Neural cell (in vitro differentiated cells): ENCODE measurements at regions not wholly inside any gene's neighbourhood (a gene's known extent, or its start where the extent isn't known, plus 50 kb on each side); places are given as distances from the start of the nearest gene placed in this dataset.

ENCODE experiments used
- H2AFZ ChIP-seq: fragments of 200-600, 300-800 bp; sonication (generic), shearing (Covaris generic); 2 replicates; pipeline ENCODE4 v1.6.0; 2014; ENCODE audit warnings: low read depth, mild to moderate bottlenecking, antibody characterized with exemption, low read length, moderate library complexity
- H3F3A ChIP-seq: fragments of 200-600 bp; shearing (Covaris generic); 2 replicates; pipeline ENCODE4 v1.6.1; 2016; ENCODE audit warnings: mild to moderate bottlenecking, moderate library complexity, mixed read lengths, antibody characterized with exemption, low read length; ENCODE audit not compliant: insufficient read depth, poor library complexity, severe bottlenecking
- H3K27ac ChIP-seq: fragments of 200-600, 300-800 bp; sonication (generic), shearing (Covaris generic); 2 replicates; pipeline ENCODE4 v1.5.1; 2014; ENCODE audit warnings: mild to moderate bottlenecking, low read length, moderate library complexity
- H3K27me3 ChIP-seq: fragments of 300-800, 200-600 bp; sonication (generic), shearing (Covaris generic); 2 replicates; pipeline ENCODE4 v1.6.0; 2014; ENCODE audit warnings: mild to moderate bottlenecking, low read depth, low read length, moderate library complexity; ENCODE audit not compliant: insufficient read depth
- H3K36me3 ChIP-seq: fragments of 300-800, 200-600 bp; sonication (generic), shearing (Covaris generic); 2 replicates; pipeline ENCODE4 v1.5.1; 2014; ENCODE audit warnings: mild to moderate bottlenecking, antibody characterized with exemption, low read length, moderate library complexity; ENCODE audit not compliant: insufficient read depth
- H3K4me2 ChIP-seq: fragments of 300-800, 200-600 bp; sonication (generic), shearing (Covaris generic); 2 replicates; pipeline ENCODE4 v1.6.0; 2014; ENCODE audit warnings: mild to moderate bottlenecking, low read length
- H3K4me3 ChIP-seq: fragments of 300-800, 200-600 bp; sonication (generic), shearing (Covaris generic); 2 replicates; pipeline ENCODE4 v1.5.1; 2014; ENCODE audit warnings: mild to moderate bottlenecking, low read length, moderate library complexity
- H3K79me2 ChIP-seq: fragments of 200-600 bp; shearing (Covaris generic); replicated peaks from 2 replicates; pipeline ENCODE4 v1.6.0; 2014; ENCODE audit warnings: mild to moderate bottlenecking, low read length, moderate library complexity; ENCODE audit not compliant: insufficient read depth
- H3K9ac ChIP-seq: fragments of 300-800, 200-600 bp; sonication (generic), shearing (Covaris generic); 2 replicates; pipeline ENCODE4 v1.6.1; 2016; ENCODE audit warnings: mild to moderate bottlenecking, low read length, mixed read lengths
- H3K9me2 ChIP-seq: fragments of 200-600 bp; shearing (Covaris generic); 2 replicates; pipeline ENCODE4 v1.6.1; 2016; ENCODE audit warnings: mild to moderate bottlenecking, low read length, mixed read lengths; ENCODE audit not compliant: insufficient read depth
- H3K9me3 ChIP-seq: fragments of 200-600, 300-800 bp; sonication (generic), shearing (Covaris generic); 2 replicates; pipeline ENCODE4 v1.6.1; 2016; ENCODE audit warnings: mild to moderate bottlenecking, mixed run types, low read length, moderate library complexity, mixed read lengths
- H4K20me1 ChIP-seq: fragments of 200-600 bp; shearing (Covaris generic); 2 replicates; pipeline ENCODE4 v1.6.1; 2016; ENCODE audit warnings: mild to moderate bottlenecking, mixed run types; ENCODE audit not compliant: insufficient read depth
- EP300 ChIP-seq: fragments of 450-650 bp; conservative IDR thresholded peaks from 2 replicates; pipeline ENCODE4 v1.6.1; 2014; ENCODE audit warnings: antibody characterized with exemption, mild to moderate bottlenecking, moderate library complexity; ENCODE audit not compliant: poor library complexity, severe bottlenecking
- EZH2 ChIP-seq: fragments of 200-600, 300-800 bp; shearing (Covaris generic), sonication (generic); IDR thresholded peaks from 2 replicates; pipeline ENCODE4 v1.6.1; 2014; ENCODE audit warnings: antibody characterized with exemption, low read length, borderline replicate concordance, mild to moderate bottlenecking; ENCODE audit not compliant: insufficient read depth, poor library complexity, severe bottlenecking
- MXI1 ChIP-seq: fragments of 450-650 bp; conservative IDR thresholded peaks from 2 replicates; pipeline ENCODE4 v1.6.1; 2014; ENCODE audit warnings: antibody characterized with exemption, mild to moderate bottlenecking; ENCODE audit not compliant: poor library complexity, severe bottlenecking
- POLR2AphosphoS5 ChIP-seq: IDR thresholded peaks from 2 replicates; pipeline ENCODE4 v1.6.1; 2012
- RAD21 ChIP-seq: fragments of 450-650 bp; conservative IDR thresholded peaks from 2 replicates; pipeline ENCODE4 v1.6.1; 2014; ENCODE audit warnings: antibody characterized with exemption, mild to moderate bottlenecking, moderate library complexity
- SMC3 ChIP-seq: fragments of 450-650 bp; conservative IDR thresholded peaks from 2 replicates; pipeline ENCODE4 v1.6.1; 2014; ENCODE audit warnings: antibody characterized with exemption, mild to moderate bottlenecking, moderate library complexity; ENCODE audit not compliant: poor library complexity
- TAF1 ChIP-seq: IDR thresholded peaks from 2 replicates; pipeline ENCODE4 v1.6.1; 2012; ENCODE audit warnings: low read depth
- TF ChIP-seq, protein P1 (sequence below): IDR thresholded peaks from 2 replicates; pipeline ENCODE4 v1.6.1; 2012; ENCODE audit warnings: borderline replicate concordance
- TF ChIP-seq, protein P2 (sequence below): fragments of 450-650 bp; IDR thresholded peaks from 2 replicates; pipeline ENCODE4 v1.5.1; 2014; ENCODE audit warnings: antibody characterized with exemption, mild to moderate bottlenecking, moderate library complexity; ENCODE audit not compliant: poor library complexity, severe bottlenecking

DNA sequence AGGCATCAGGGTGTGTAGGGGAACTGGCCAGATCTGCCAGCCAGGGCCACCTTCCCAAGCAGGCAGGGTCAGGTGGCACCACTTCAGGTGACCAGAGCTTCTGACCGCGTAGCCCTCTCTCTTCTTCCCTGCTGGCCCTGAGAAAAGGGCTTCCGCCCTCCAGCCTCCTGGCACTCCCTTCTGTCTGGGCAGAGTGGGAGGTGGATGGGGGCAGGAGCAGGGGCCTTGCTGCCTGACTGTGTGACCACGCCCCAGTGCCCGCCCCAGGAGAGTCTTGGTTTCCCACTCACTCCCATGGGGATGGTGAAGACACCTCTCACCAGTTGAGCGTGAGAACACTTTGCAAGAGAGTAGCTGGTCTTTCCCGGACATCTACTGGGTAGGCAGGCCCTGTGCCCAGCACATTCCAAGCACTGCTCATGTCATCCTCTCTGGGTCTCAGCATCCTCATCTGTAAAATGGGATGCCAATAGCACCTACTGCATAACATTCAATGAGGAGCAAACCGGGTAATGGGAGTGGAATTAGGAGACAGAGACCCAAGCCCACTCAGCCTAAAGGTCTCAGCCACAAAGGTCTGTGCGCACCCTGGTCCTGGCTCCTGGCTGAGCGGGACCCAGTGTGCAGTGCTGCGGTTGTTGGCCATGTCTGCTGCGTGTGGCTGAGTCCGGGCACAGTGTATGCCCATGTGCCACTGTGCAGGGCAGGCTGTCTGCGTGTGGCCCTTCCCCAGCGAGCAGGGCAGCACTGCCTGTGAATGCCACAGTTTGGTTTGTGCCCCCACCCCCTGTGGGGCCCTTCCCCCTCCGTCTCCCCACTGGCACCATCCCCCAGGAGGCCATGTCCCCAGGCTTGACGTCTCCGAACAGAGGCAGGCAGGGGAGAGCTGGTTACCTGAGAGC is 179.1 kb upstream of the IER5L start:
- TF ChIP-seq MXI1 (no peak), SMC3 (no peak), EZH2 (no peak), RAD21 (no peak), EP300 (no peak), TAF1 (no peak), POLR2AphosphoS5 (no peak)
- TF ChIP-seq, protein P1, sequence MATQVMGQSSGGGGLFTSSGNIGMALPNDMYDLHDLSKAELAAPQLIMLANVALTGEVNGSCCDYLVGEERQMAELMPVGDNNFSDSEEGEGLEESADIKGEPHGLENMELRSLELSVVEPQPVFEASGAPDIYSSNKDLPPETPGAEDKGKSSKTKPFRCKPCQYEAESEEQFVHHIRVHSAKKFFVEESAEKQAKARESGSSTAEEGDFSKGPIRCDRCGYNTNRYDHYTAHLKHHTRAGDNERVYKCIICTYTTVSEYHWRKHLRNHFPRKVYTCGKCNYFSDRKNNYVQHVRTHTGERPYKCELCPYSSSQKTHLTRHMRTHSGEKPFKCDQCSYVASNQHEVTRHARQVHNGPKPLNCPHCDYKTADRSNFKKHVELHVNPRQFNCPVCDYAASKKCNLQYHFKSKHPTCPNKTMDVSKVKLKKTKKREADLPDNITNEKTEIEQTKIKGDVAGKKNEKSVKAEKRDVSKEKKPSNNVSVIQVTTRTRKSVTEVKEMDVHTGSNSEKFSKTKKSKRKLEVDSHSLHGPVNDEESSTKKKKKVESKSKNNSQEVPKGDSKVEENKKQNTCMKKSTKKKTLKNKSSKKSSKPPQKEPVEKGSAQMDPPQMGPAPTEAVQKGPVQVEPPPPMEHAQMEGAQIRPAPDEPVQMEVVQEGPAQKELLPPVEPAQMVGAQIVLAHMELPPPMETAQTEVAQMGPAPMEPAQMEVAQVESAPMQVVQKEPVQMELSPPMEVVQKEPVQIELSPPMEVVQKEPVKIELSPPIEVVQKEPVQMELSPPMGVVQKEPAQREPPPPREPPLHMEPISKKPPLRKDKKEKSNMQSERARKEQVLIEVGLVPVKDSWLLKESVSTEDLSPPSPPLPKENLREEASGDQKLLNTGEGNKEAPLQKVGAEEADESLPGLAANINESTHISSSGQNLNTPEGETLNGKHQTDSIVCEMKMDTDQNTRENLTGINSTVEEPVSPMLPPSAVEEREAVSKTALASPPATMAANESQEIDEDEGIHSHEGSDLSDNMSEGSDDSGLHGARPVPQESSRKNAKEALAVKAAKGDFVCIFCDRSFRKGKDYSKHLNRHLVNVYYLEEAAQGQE = no peak
- TF ChIP-seq, protein P2, sequence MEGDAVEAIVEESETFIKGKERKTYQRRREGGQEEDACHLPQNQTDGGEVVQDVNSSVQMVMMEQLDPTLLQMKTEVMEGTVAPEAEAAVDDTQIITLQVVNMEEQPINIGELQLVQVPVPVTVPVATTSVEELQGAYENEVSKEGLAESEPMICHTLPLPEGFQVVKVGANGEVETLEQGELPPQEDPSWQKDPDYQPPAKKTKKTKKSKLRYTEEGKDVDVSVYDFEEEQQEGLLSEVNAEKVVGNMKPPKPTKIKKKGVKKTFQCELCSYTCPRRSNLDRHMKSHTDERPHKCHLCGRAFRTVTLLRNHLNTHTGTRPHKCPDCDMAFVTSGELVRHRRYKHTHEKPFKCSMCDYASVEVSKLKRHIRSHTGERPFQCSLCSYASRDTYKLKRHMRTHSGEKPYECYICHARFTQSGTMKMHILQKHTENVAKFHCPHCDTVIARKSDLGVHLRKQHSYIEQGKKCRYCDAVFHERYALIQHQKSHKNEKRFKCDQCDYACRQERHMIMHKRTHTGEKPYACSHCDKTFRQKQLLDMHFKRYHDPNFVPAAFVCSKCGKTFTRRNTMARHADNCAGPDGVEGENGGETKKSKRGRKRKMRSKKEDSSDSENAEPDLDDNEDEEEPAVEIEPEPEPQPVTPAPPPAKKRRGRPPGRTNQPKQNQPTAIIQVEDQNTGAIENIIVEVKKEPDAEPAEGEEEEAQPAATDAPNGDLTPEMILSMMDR = no peak
- H3K4me2 ChIP-seq = no peak overlapping the region
- no peak overlapping the region for H3K27ac ChIP-seq

DNA sequence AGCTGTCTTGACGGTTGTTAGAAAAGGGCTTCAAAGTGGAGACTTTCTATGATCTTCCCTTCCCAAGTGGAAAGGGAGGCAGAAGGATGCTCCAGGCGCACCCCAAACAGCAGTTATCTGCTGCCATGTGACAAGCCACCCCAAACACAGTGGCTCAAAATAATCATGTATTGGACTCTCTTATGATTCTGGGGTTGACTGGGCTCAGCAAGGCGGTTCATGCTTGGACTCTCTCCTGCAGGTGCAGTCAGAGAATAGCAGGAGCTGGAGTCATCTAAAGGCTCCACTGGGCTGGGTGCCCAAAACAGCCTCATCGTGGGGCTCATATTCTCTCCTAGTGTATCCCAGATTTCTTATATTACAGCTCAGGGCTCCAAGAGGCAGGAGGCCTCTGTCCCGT is 177.6 kb upstream of the IER5L start:
- H3K9ac ChIP-seq = no peak overlapping the region
- H3K9me2 ChIP-seq = no peaks in the 10 kb centered on the region
- H3K27me3 ChIP-seq = no peaks in the 10 kb centered on the region
- no peaks in the 10 kb centered on the region for H3K36me3 ChIP-seq
- no peak overlapping the region for H2AFZ ChIP-seq
- H3K4me2 ChIP-seq = no peak overlapping the region
- no peaks in the 10 kb centered on the region for H3K79me2 ChIP-seq
- H4K20me1 ChIP-seq = no peaks in the 10 kb centered on the region
- H3K9me3 ChIP-seq = no peaks in the 10 kb centered on the region
- no peak overlapping the region for H3K4me3 ChIP-seq
- no peaks in the 10 kb centered on the region for H3F3A ChIP-seq
- TF ChIP-seq TAF1 (no peak), EZH2 (no peak), EP300 (no peak), POLR2AphosphoS5 (no peak), MXI1 (no peak), RAD21 (no peak), SMC3 (no peak)
- TF ChIP-seq, protein P2 = no peak
- TF ChIP-seq, protein P1 = no peak
- no peak overlapping the region for H3K27ac ChIP-seq

More for the DNA sequence above, 179.1 kb upstream of the IER5L start:
- no peaks in the 10 kb centered on the region for H3K27me3 ChIP-seq
- H3F3A ChIP-seq = no peaks in the 10 kb centered on the region
- no peak overlapping the region for H2AFZ ChIP-seq
- no peaks in the 10 kb centered on the region for H3K9me2 ChIP-seq
- no peaks in the 10 kb centered on the region for H3K79me2 ChIP-seq
- no peak overlapping the region for H3K9ac ChIP-seq
- H3K9me3 ChIP-seq = no peaks in the 10 kb centered on the region
- no peaks in the 10 kb centered on the region for H4K20me1 ChIP-seq
- H3K4me3 ChIP-seq = no peak overlapping the region
- no peaks in the 10 kb centered on the region for H3K36me3 ChIP-seq
